HUES6 (cell line): ENCODE measurements at regions not wholly inside any gene's neighbourhood (a gene's known extent, or its start where the extent isn't known, plus 50 kb on each side); places are given as distances from the start of the nearest gene placed in this dataset.

Experiments used
- H3K27ac ChIP-seq: 2 replicates; pipeline ENCODE4 v1.7.0; 2013; ENCODE audit warnings: low read depth, mild to moderate bottlenecking, low read length, inconsistent platforms
- H3K27me3 ChIP-seq: 2 replicates; pipeline ENCODE4 v1.6.1; 2013; ENCODE audit warnings: low read length; ENCODE audit not compliant: control insufficient read depth, insufficient read depth
- H3K36me3 ChIP-seq: 2 replicates; pipeline ENCODE4 v1.6.1; 2013; ENCODE audit warnings: low read length; ENCODE audit not compliant: control insufficient read depth, insufficient read depth
- H3K4me1 ChIP-seq: 2 replicates; pipeline ENCODE4 v1.6.1; 2013; ENCODE audit warnings: low read length; ENCODE audit not compliant: control insufficient read depth, insufficient read depth
- H3K4me3 ChIP-seq: 2 replicates; pipeline ENCODE4 v1.5.1; 2013; ENCODE audit warnings: low read depth, low read length
- H3K9ac ChIP-seq: one replicate; pipeline ENCODE4 v1.6.1; 2013; ENCODE audit warnings: mild to moderate bottlenecking, low read length
- H3K9me3 ChIP-seq: 2 replicates; pipeline ENCODE4 v1.6.1; 2013; ENCODE audit warnings: low read depth, low read length; ENCODE audit not compliant: control insufficient read depth, insufficient read depth

DNA sequence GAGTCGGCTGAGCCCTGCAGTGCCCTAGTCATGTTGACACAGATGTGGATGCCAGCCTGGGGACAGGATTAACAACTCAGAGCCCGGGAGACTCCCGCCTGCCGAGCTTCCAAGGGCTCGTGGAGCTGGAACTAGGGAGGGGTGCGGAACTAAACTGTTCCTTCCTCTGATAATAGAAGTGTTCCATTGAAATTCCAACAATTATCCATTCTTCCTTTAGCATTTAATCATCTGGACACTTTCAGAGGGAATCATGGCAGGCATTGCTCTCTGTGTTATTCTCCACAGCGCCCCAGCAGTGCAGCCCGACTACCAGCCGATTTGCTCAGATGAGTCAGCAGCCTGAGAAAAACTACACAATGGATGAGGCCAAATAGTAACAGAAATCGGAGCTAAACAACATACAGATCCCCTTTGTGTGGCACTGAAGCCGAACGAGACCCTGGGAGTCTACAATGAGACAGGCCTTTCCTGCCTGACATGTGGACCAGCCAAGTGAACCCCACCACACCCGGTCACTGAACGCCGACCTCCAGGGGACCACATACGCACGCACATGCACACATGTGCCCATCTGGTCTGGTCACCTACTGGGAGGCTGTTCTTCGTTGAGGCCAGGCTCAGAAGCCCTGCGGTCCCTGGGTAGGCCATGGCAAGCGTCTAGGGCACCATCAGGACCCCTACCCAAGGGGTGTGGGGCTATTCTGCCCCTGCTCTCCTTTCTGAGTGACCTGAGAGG is 238.4 kb upstream of the AFDN start:
- H3K27ac ChIP-seq: no peak overlapping the region
- H3K4me3 ChIP-seq: no peak overlapping the region
- no peaks in the 10 kb centered on the region for H3K36me3 ChIP-seq
- peaks cover 16% of the 10 kb centered on the region for H3K9me3 ChIP-seq
- H3K4me1 ChIP-seq: no peaks in the 10 kb centered on the region
- no peaks in the 10 kb centered on the region for H3K27me3 ChIP-seq
- H3K9ac ChIP-seq: no peak overlapping the region

DNA sequence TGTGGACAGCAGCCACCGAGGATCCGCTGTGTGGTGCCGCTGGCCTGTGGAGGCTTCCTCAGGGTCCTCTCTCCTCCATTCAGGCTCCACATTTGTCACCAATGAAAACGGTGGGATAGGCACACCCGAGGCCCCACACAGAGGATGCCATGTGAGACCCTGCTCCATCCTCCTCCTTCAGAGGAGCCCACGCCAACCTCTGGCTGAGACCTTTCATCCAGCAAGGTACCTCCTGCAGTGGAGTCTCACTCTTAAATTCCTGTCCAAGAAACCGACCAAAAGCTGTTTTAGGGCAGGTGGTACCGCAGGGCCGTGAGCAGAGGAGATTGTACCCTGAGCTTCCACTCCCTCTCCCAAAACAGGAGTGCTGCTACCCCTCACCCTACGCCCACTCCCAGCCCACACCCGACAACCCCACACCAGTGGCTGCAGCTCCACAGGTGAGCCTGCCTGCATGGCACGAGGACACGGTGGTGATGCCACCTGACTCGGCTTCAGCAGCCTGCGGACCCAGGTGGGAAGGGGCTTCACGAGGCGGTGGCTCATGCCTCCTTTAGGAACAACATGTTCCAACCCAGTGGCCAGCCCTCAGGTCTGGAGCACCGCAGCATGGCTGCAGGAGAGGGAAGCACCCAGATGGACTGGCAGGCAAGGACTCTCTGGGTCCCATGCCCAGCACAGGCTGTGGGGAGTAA is 237.6 kb upstream of the AFDN start:
- Histone ChIP-seq H3K27me3 (no peaks in the 10 kb centered on the region), H3K4me3 (no peak overlapping the region), H3K9me3 (peaks cover 16% of the 10 kb centered on the region), H3K27ac (no peak overlapping the region), H3K9ac (no peak overlapping the region), H3K36me3 (no peaks in the 10 kb centered on the region), H3K4me1 (no peaks in the 10 kb centered on the region)

DNA sequence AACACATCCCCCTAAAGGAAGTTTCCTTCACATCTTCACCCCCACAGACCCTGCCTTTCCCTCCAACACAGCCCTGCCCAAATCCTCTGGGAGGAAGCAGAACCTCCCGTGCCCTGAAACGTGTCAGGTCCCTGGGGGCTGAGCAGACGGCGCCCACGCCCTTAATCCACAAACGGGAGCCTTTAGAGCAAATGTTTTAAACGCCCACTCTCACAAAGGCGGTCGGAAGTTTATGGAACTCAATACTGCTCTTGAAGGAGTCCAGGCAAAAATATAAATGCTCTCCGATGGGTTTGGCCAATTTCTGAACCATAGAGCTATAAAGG is 237.1 kb upstream of the AFDN start:
- no peaks in the 10 kb centered on the region for H3K27me3 ChIP-seq
- H3K27ac ChIP-seq: no peak overlapping the region
- H3K36me3 ChIP-seq: no peaks in the 10 kb centered on the region
- peaks cover 16% of the 10 kb centered on the region for H3K9me3 ChIP-seq
- no peaks in the 10 kb centered on the region for H3K4me1 ChIP-seq
- H3K9ac ChIP-seq: no peak overlapping the region
- H3K4me3 ChIP-seq: no peak overlapping the region

DNA sequence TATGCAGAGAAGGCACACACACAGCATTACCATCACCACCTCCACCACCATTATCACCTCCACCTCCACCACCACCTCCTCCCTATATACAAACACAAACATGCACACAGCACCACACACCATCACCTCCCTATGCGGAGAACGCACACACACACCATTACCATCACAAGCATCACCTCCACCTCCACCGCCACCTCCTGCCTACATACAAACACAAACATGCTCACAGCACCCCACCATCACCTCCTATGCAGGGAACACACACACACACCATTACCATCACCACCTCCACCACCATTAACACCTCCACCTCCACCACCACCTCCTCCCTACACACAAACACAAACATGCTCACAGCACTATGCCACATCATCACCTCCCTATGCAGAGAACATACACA is 236.5 kb upstream of the AFDN start:
- peaks cover 15% of the 10 kb centered on the region for H3K9me3 ChIP-seq
- H3K4me3 ChIP-seq: no peak overlapping the region
- H3K27ac ChIP-seq: no peak overlapping the region
- H3K27me3 ChIP-seq: no peaks in the 10 kb centered on the region
- no peak overlapping the region for H3K9ac ChIP-seq
- H3K36me3 ChIP-seq: no peaks in the 10 kb centered on the region
- H3K4me1 ChIP-seq: no peaks in the 10 kb centered on the region
